Superior temporal gyrus (tissue), 1 donor: ENCODE measurements at regions not wholly inside any gene's neighbourhood (a gene's known extent, or its start where the extent isn't known, plus 50 kb on each side); places are given as distances from the start of the nearest gene placed in this dataset.

Experiments used
- DNase-seq: peaks from one replicate; pipeline ENCODE4 v3.0.0-alpha.2; 2016; ENCODE audit errors: extremely low spot score

GRCh38 chr2:146041274-146041910, 1521.5 kb upstream of the ZEB2 start:
- DNase-seq = no peak

GRCh38 chr2:146040051-146040450, 1520.1 kb upstream of the ZEB2 start:
- DNase-seq = no peak

- DNase-seq = no peak
Observed at GRCh38 chr2:146038014-146038413, 1518.1 kb upstream of the ZEB2 start.

GRCh38 chr2:146037334-146037870, 1517.5 kb upstream of the ZEB2 start:
- DNase-seq = no peak

GRCh38 chr2:146031158-146031557, 1511.2 kb upstream of the ZEB2 start:
- DNase-seq = no peak

GRCh38 chr2:146027156-146027555, 1507.2 kb upstream of the ZEB2 start:
- DNase-seq = no peak

GRCh38 chr2:146025519-146025918, 1505.6 kb upstream of the ZEB2 start:
- DNase-seq = no peak

- no peak for DNase-seq
Observed at GRCh38 chr2:146024212-146024743, 1504.4 kb upstream of the ZEB2 start.

- no peak for DNase-seq
Observed at GRCh38 chr2:146004462-146004861, 1484.5 kb upstream of the ZEB2 start.

GRCh38 chr2:146003337-146003736, 1483.4 kb upstream of the ZEB2 start:
- DNase-seq = no peak

GRCh38 chr2:145994910-145995309, 1475.0 kb upstream of the ZEB2 start:
- no peak for DNase-seq

- DNase-seq = no peak
Observed at GRCh38 chr2:145992572-145992971, 1472.7 kb upstream of the ZEB2 start.

GRCh38 chr2:145987793-145988192, 1467.9 kb upstream of the ZEB2 start:
- DNase-seq = no peak

GRCh38 chr2:145985517-145985916, 1465.6 kb upstream of the ZEB2 start:
- DNase-seq = no peak

- no peak for DNase-seq
Observed at GRCh38 chr2:145984580-145984979, 1464.7 kb upstream of the ZEB2 start.

- DNase-seq = no peak
Observed at GRCh38 chr2:145980318-145980717, 1460.4 kb upstream of the ZEB2 start.

GRCh38 chr2:145975406-145975805, 1455.5 kb upstream of the ZEB2 start:
- DNase-seq = no peak

GRCh38 chr2:145961846-145962245, 1441.9 kb upstream of the ZEB2 start:
- DNase-seq = no peak

GRCh38 chr2:145960479-145961163, 1440.7 kb upstream of the ZEB2 start:
- no peak for DNase-seq

- no peak for DNase-seq
Observed at GRCh38 chr2:145958611-145959010, 1438.7 kb upstream of the ZEB2 start.

GRCh38 chr2:145957929-145958328, 1438.0 kb upstream of the ZEB2 start:
- DNase-seq = no peak

- DNase-seq = no peak
Observed at GRCh38 chr2:145939949-145940348, 1420.0 kb upstream of the ZEB2 start.

- DNase-seq = no peak
Observed at GRCh38 chr2:145935016-145935415, 1415.1 kb upstream of the ZEB2 start.
